Natural killer cell (primary cell): ENCODE measurements at regions not wholly inside any gene's neighbourhood (a gene's known extent, or its start where the extent isn't known, plus 50 kb on each side); places are given as distances from the start of the nearest gene placed in this dataset.

Source experiments
- ATAC-seq, 3 donors: fragments of 150-1000 bp in 2 of 3; fragments of 200-7000 bp in 1 of 3; cut with Tn5 transposase; 1 replicate in 1 of 3; 2 replicates in 2 of 3; pipeline ENCODE4 v1.10.0; 2021; ENCODE audit warnings: mild to moderate bottlenecking in 2 of 3, moderate library complexity in 2 of 3
- DNase-seq, 2 donors: peaks; one replicate each; pipeline versions ENCODE4 v3.0.0 to v3.0.0-alpha.2; 2013 to 2021; ENCODE audit warnings: mixed read lengths in 1 of 2
- H3K27ac ChIP-seq: one replicate; pipeline ENCODE4 v1.5.1; 2013; ENCODE audit warnings: mild to moderate bottlenecking, low read length
- H3K27me3 ChIP-seq: one replicate; pipeline ENCODE4 v1.6.1; 2013; ENCODE audit warnings: low read length; ENCODE audit not compliant: control insufficient read depth, insufficient read depth
- H3K36me3 ChIP-seq: one replicate; pipeline ENCODE4 v1.6.1; 2013; ENCODE audit warnings: low read length; ENCODE audit not compliant: control insufficient read depth, insufficient read depth
- H3K4me1 ChIP-seq: one replicate; pipeline ENCODE4 v1.6.1; 2013; ENCODE audit warnings: low read length; ENCODE audit not compliant: control insufficient read depth, insufficient read depth
- H3K4me3 ChIP-seq: one replicate; pipeline ENCODE4 v1.5.1; 2013; ENCODE audit warnings: low read length
- H3K9me3 ChIP-seq: one replicate; pipeline ENCODE4 v1.6.1; 2013; ENCODE audit warnings: low read length; ENCODE audit not compliant: control insufficient read depth, insufficient read depth
- H3K27ac Mint-ChIP-seq, 2 donors: one replicate each; pipeline ENCODE4 v1.8.0; 2022; ENCODE audit warnings: mild to moderate bottlenecking in 2 of 2, mixed read lengths in 2 of 2, moderate library complexity in 1 of 2
- H3K27me3 Mint-ChIP-seq, 2 donors: one replicate each; pipeline ENCODE4 v1.8.0; 2022; ENCODE audit warnings: low read depth in 2 of 2, mixed read lengths in 2 of 2
- H3K36me3 Mint-ChIP-seq: one replicate; pipeline ENCODE4 v1.8.0; 2022; ENCODE audit warnings: mixed read lengths
- H3K4me1 Mint-ChIP-seq, 2 donors: one replicate each; pipeline ENCODE4 v1.8.0; 2022; ENCODE audit warnings: mixed read lengths in 2 of 2
- H3K4me3 Mint-ChIP-seq: one replicate; pipeline ENCODE4 v1.8.0; 2022; ENCODE audit warnings: mild to moderate bottlenecking, moderate library complexity, mixed read lengths
- H3K9me3 Mint-ChIP-seq, 2 donors: one replicate each; pipeline ENCODE4 v1.8.0; 2022; ENCODE audit warnings: mixed read lengths in 2 of 2
- CTCF ChIP-seq: fragments of 200-600 bp; IDR thresholded peaks from one replicate; pipeline ENCODE4 v1.8.0; 2022; ENCODE audit warnings: antibody characterized with exemption
- WGBS: methylation state at CpG from one replicate; pipeline ENCODE4 v1.1.7; 2013; ENCODE audit warnings: missing lambda C conversion rate; ENCODE audit not compliant: insufficient coverage; 5-methylcytosine and 5-hydroxymethylcytosine counted together
- intact Hi-C: fragments of 100-400 bp; cut with micrococcal nuclease; formaldehyde crosslinking; loops from one replicate; pipeline ENCODE4 v1.14.2; 2022

GRCh38 chr6:91088515-91088914 lies 501.6 kb upstream of the MAP3K7 start:
- intact Hi-C loops: no loop called here
- no peak overlapping the region for H3K4me3 Mint-ChIP-seq
- 89% methylated on average over 1 of the region's 1 CpG for WGBS
- no peak for DNase-seq
- no peak overlapping the region for H3K27ac Mint-ChIP-seq
- no peak for TF ChIP-seq CTCF
- no peak for ATAC-seq
- H3K4me1 Mint-ChIP-seq: no peaks in the 10 kb centered on the region
- no peak overlapping the region for H3K27ac ChIP-seq
- no peaks in the 10 kb centered on the region for H3K27me3 Mint-ChIP-seq
- H3K4me3 ChIP-seq: no peak overlapping the region
- no peaks in the 10 kb centered on the region for H3K9me3 ChIP-seq
- peaks cover 0 to 2% of the 10 kb centered on the region in 2 donors for H3K9me3 Mint-ChIP-seq
- H3K27me3 ChIP-seq: no peaks in the 10 kb centered on the region
- no peaks in the 10 kb centered on the region for H3K36me3 Mint-ChIP-seq
- no peaks in the 10 kb centered on the region for H3K36me3 ChIP-seq
- H3K4me1 ChIP-seq: no peaks in the 10 kb centered on the region

- Mint-ChIP-seq H3K4me3 (no peak overlapping the region), H3K27ac (no peak overlapping the region), H3K4me1 (no peaks in the 10 kb centered on the region), H3K27me3 (peaks cover 0 to 3% of the 10 kb centered on the region in 2 donors), H3K9me3 (peaks cover 0 to 2% of the 10 kb centered on the region in 2 donors), H3K36me3 (no peaks in the 10 kb centered on the region)
- DNase-seq (no peak), ATAC-seq (no peak)
- Histone ChIP-seq H3K27me3 (no peaks in the 10 kb centered on the region), H3K4me3 (no peak overlapping the region), H3K4me1 (no peaks in the 10 kb centered on the region), H3K27ac (no peak overlapping the region), H3K9me3 (no peaks in the 10 kb centered on the region), H3K36me3 (no peaks in the 10 kb centered on the region)
- WGBS: 78% methylated on average over 4 of the region's 4 CpGs
- intact Hi-C loops: no loop called here
- no peak for TF ChIP-seq CTCF
Measured at GRCh38 chr6:91087908-91088307, 501.0 kb upstream of the MAP3K7 start.

DNA sequence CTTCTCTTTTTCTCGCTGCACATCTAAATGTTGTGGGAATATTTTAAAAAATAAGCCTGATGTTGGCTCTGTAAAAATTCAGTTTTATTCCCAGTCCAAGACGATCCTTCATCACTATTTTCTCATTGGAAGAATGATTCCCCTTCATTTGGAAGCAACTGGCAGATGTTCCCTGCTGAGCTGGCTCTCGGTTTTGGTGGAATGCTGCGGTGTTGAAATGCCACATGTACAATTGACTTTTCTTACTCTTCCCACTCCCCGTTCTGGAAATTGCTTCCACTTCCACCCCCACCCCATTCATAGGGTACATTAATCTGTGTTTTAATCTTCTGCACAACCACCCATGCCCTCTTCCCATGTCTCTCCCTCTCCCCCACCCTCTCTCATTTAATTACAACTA lies 496.3 kb upstream of the MAP3K7 start:
- no peak overlapping the region for H3K4me3 ChIP-seq
- Mint-ChIP-seq H3K4me3 (no peak overlapping the region), H3K4me1 (no peaks in the 10 kb centered on the region), H3K36me3 (no peaks in the 10 kb centered on the region), H3K27me3 (peaks cover 0 to 3% of the 10 kb centered on the region in 2 donors), H3K9me3 (no peaks in the 10 kb centered on the region), H3K27ac (no peak overlapping the region)
- no peaks in the 10 kb centered on the region for H3K36me3 ChIP-seq
- no peaks in the 10 kb centered on the region for H3K4me1 ChIP-seq
- no peak for TF ChIP-seq CTCF
- H3K27me3 ChIP-seq: no peaks in the 10 kb centered on the region
- WGBS: 87% methylated on average over 4 of the region's 5 CpGs
- H3K9me3 ChIP-seq: no peaks in the 10 kb centered on the region
- H3K27ac ChIP-seq: no peak overlapping the region
- DNase-seq (no peak), ATAC-seq (no peak)
- intact Hi-C loops: loop anchor here (5.0 kb wide), 1 partner anchor 1559 kb away; no protein-coding TSS in a partner anchor

DNA sequence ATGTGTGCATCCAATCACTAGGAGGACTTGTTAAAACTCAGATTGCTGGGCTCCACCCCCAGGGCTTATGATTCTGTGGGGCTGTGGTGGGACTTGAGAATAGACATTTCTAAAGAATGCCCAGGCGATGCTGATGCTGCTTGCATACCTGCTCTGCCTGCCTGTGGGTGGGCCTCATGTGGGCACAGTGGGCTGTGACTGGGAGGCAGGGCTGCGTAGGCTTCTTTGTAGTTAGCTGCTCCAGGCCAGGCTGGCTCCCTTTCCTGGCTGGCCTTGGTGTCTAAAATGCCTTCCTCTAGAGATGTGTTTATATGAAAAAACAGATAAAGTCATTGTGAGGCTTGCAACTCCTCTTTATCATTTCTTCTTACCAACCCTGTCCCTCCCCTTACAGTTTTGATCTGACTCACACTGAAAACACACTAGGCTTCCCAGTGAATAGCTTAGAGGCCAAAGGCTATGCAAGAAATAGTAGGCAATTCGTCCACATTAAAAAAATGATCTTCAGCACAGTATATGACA lies 495.5 kb upstream of the MAP3K7 start:
- no peaks in the 10 kb centered on the region for H3K9me3 Mint-ChIP-seq
- no peak overlapping the region for H3K27ac Mint-ChIP-seq
- 76% methylated on average over 3 of the region's 3 CpGs for WGBS
- H3K27me3 Mint-ChIP-seq: peaks cover 0 to 3% of the 10 kb centered on the region in 2 donors
- H3K27me3 ChIP-seq: no peaks in the 10 kb centered on the region
- H3K36me3 ChIP-seq: no peaks in the 10 kb centered on the region
- H3K9me3 ChIP-seq: no peaks in the 10 kb centered on the region
- no peak overlapping the region for H3K4me3 Mint-ChIP-seq
- ATAC-seq (no peak), DNase-seq (no peak)
- H3K4me1 Mint-ChIP-seq: no peaks in the 10 kb centered on the region
- TF ChIP-seq CTCF: no peak
- H3K4me3 ChIP-seq: no peak overlapping the region
- no peaks in the 10 kb centered on the region for H3K36me3 Mint-ChIP-seq
- intact Hi-C loops: loop anchor here (5.0 kb wide), 1 partner anchor 1560 kb away; no protein-coding TSS in a partner anchor
- no peaks in the 10 kb centered on the region for H3K4me1 ChIP-seq
- H3K27ac ChIP-seq: no peak overlapping the region
